Left ventricle myocardium inferior (tissue), 1 donor: ENCODE measurements at regions not wholly inside any gene's neighbourhood (a gene's known extent, or its start where the extent isn't known, plus 50 kb on each side); places are given as distances from the start of the nearest gene placed in this dataset.
A peak's percentile ranks its signal among the peaks of the same experiment; 100 is the strongest.

Source experiments
- DNase-seq: peaks from one replicate; pipeline ENCODE4 v3.0.0-alpha.2; 2020
- H3K27ac ChIP-seq: fragments of 200-600 bp; replicated peaks from 2 replicates; pipeline ENCODE4 v1.8.0; 2021
- H3K27me3 ChIP-seq: fragments of 200-600 bp; 2 replicates; pipeline ENCODE4 v1.8.0; 2021; ENCODE audit warnings: low read depth
- H3K36me3 ChIP-seq: fragments of 200-600 bp; 2 replicates; pipeline ENCODE4 v1.8.0; 2021
- H3K4me1 ChIP-seq: fragments of 200-600 bp; 2 replicates; pipeline ENCODE4 v1.8.0; 2021
- H3K4me3 ChIP-seq: fragments of 200-600 bp; 2 replicates; pipeline ENCODE4 v1.8.0; 2021; ENCODE audit warnings: mild to moderate bottlenecking, moderate library complexity
- H3K9me3 ChIP-seq: fragments of 200-600 bp; replicated peaks from 2 replicates; pipeline ENCODE4 v1.8.0; 2021
- intact Hi-C: fragments of 100-400 bp; cut with micrococcal nuclease; formaldehyde crosslinking; loops from one replicate; pipeline ENCODE4 v1.11.0; 2022
- TF ChIP-seq, protein P1 (sequence below): fragments of 200-600 bp; IDR thresholded peaks from 2 replicates; pipeline ENCODE4 v1.8.0; 2021; ENCODE audit warnings: antibody characterized with exemption, mild to moderate bottlenecking, borderline replicate concordance
- donor health status: DM: no; HTN: yes; CAD: no; lungs with severe emphysema.

DNA sequence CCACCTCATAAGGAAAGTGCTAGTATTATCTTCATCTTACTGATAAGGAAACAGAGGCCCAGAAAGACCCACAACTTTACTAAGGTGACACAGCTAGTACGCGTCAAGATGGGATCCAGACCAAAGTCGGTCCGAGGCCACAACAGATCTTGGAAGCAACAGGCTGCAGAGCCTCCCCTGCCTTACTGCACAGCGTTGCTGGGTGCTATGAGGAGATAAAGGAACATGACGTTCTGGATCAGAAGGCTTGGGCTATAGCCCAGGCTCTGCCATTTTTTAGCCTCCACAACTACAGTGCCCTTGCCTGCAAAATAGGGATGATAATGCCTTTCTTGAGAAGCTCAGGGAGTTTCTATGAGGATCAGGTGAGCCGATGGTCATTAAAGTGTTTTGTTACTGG, 144.1 kb downstream of the NMUR2 start:
- H3K36me3 ChIP-seq, result no peaks in the 10 kb centered on the region
- H3K9me3 ChIP-seq, result no peaks in the 10 kb centered on the region
- DNase-seq, result no peak
- H3K27me3 ChIP-seq, result no peaks in the 10 kb centered on the region
- no peak overlapping the region for H3K27ac ChIP-seq
- H3K4me3 ChIP-seq, result no peak overlapping the region
- peaks cover 23% of the 10 kb centered on the region for H3K4me1 ChIP-seq
- TF ChIP-seq, protein P1, sequence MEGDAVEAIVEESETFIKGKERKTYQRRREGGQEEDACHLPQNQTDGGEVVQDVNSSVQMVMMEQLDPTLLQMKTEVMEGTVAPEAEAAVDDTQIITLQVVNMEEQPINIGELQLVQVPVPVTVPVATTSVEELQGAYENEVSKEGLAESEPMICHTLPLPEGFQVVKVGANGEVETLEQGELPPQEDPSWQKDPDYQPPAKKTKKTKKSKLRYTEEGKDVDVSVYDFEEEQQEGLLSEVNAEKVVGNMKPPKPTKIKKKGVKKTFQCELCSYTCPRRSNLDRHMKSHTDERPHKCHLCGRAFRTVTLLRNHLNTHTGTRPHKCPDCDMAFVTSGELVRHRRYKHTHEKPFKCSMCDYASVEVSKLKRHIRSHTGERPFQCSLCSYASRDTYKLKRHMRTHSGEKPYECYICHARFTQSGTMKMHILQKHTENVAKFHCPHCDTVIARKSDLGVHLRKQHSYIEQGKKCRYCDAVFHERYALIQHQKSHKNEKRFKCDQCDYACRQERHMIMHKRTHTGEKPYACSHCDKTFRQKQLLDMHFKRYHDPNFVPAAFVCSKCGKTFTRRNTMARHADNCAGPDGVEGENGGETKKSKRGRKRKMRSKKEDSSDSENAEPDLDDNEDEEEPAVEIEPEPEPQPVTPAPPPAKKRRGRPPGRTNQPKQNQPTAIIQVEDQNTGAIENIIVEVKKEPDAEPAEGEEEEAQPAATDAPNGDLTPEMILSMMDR, result no peak
- intact Hi-C loops, result loop anchor here (10.0 kb wide), 1 partner anchor 436 kb away; no protein-coding TSS in a partner anchor

GRCh38 chr5:152259702-152260101, 145.4 kb downstream of the NMUR2 start:
- Histone ChIP-seq H3K27ac (no peak overlapping the region), H3K36me3 (no peaks in the 10 kb centered on the region), H3K27me3 (no peaks in the 10 kb centered on the region), H3K4me3 (no peak overlapping the region), H3K9me3 (no peaks in the 10 kb centered on the region), H3K4me1 (peaks cover 23% of the 10 kb centered on the region)
- peak; percentile 26 for DNase-seq
- TF ChIP-seq, protein P1, result no peak
- intact Hi-C loops, result loop anchor here (10.0 kb wide), 1 partner anchor 435 kb away; no protein-coding TSS in a partner anchor

DNA sequence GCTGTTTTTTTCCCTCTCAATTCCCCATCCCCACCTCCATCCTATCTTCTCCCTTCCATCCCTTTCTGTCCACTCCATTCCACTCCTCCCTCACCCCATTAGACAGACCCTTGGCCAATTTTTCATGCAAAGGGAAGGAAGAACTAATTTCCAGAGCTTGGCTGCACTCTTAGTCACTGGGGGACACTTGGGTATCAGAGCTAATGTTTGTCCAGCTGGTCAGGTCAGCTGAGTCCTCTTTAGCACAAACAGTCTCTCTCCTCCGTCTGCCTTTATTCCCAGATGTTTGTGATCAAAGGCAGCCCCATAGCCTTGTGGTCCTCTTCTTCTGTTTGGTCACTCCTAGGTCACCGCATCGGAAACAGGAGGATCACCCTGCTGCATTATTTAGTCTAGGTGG, 148.5 kb downstream of the NMUR2 start:
- Histone ChIP-seq H3K4me3 (no peak overlapping the region), H3K27me3 (no peaks in the 10 kb centered on the region), H3K36me3 (no peaks in the 10 kb centered on the region), H3K9me3 (no peaks in the 10 kb centered on the region), H3K27ac (no peak overlapping the region), H3K4me1 (peaks cover 12% of the 10 kb centered on the region)
- TF ChIP-seq, protein P1, result no peak
- DNase-seq, result no peak
- intact Hi-C loops, result no loop called here

DNA sequence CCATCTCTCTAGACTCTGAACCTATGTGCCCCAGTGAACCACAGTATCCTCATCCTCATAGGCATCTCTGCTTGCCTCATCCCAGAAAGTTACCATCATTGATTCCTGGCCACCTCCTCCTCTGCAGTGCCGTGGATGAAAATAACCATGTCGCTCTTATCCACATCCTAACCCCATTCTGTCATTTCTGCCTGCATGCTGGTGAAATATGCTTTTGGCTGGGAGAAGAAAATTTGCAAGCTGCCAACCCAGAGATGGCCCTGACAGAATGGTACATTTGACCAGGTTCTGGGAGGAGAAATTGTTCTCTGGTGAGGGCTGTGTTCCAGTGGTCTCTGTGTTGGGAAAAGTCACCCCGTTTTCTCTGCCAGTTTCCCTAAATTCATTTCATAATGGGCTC, 149.7 kb downstream of the NMUR2 start:
- no peak overlapping the region for H3K27ac ChIP-seq
- TF ChIP-seq, protein P1, result no peak
- H3K9me3 ChIP-seq, result no peaks in the 10 kb centered on the region
- intact Hi-C loops, result no loop called here
- H3K27me3 ChIP-seq, result no peaks in the 10 kb centered on the region
- no peak for DNase-seq
- H3K4me1 ChIP-seq, result peaks cover 6% of the 10 kb centered on the region
- H3K4me3 ChIP-seq, result no peak overlapping the region
- H3K36me3 ChIP-seq, result no peaks in the 10 kb centered on the region

- Histone ChIP-seq H3K4me1 (no peaks in the 10 kb centered on the region), H3K36me3 (no peaks in the 10 kb centered on the region), H3K27ac (no peak overlapping the region), H3K27me3 (no peaks in the 10 kb centered on the region), H3K9me3 (no peaks in the 10 kb centered on the region), H3K4me3 (no peak overlapping the region)
- no peak for DNase-seq
- intact Hi-C loops, result no loop called here
- TF ChIP-seq, protein P1, result no peak
These were observed 157.2 kb downstream of the NMUR2 start for GRCh38 chr5:152247850-152248385.
